ENCODE measurements at regions not wholly inside any gene's neighbourhood (a gene's known extent, or its start where the extent isn't known, plus 50 kb on each side); places are given as distances from the start of the nearest gene placed in this dataset.
"Not testable (repeated sequence)": the region's sequence is repeated elsewhere in the genome, so short reads cannot be mapped to it uniquely, and the experiment has no call there.

DNA sequence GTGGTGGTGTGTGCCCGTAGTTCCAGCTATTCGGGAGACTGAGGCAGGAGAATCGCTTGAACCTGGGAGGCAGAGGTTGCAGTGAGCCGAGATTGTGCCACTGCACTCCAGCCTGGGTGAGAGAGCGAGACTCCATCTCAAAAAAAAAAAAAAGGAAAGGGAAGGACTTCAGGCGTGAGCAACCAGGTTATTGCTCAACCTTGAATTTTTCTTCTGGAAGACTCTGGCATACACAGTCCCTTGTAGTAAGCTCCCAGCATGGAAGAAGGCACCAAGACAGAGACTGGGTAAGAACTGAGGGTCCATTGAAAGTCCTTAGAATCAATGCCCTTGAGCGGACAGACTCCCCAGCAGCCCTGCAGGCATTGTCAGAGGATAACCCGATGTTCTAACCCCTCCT, 75.0 kb downstream of the C9orf50 start:
- TF ChIP-seq, protein P1, sequence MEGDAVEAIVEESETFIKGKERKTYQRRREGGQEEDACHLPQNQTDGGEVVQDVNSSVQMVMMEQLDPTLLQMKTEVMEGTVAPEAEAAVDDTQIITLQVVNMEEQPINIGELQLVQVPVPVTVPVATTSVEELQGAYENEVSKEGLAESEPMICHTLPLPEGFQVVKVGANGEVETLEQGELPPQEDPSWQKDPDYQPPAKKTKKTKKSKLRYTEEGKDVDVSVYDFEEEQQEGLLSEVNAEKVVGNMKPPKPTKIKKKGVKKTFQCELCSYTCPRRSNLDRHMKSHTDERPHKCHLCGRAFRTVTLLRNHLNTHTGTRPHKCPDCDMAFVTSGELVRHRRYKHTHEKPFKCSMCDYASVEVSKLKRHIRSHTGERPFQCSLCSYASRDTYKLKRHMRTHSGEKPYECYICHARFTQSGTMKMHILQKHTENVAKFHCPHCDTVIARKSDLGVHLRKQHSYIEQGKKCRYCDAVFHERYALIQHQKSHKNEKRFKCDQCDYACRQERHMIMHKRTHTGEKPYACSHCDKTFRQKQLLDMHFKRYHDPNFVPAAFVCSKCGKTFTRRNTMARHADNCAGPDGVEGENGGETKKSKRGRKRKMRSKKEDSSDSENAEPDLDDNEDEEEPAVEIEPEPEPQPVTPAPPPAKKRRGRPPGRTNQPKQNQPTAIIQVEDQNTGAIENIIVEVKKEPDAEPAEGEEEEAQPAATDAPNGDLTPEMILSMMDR (IDR thresholded peaks at IDR 0.05) = not testable (repeated sequence)
- not testable (repeated sequence) for TF ChIP-seq POLR2A (IDR thresholded peaks at IDR 0.05)

Measured in heart left ventricle (tissue), 13 donors.